GM18870 (cell line): ENCODE measurements at regions not wholly inside any gene's neighbourhood (a gene's known extent, or its start where the extent isn't known, plus 50 kb on each side); places are given as distances from the start of the nearest gene placed in this dataset.

ENCODE experiments used
- ATAC-seq: cut with Tn5 transposase; IDR thresholded peaks from one replicate; pipeline ENCODE4 v1.9.1; 2021; ENCODE audit warnings: moderate library complexity; ENCODE audit not compliant: unreplicated experiment

DNA sequence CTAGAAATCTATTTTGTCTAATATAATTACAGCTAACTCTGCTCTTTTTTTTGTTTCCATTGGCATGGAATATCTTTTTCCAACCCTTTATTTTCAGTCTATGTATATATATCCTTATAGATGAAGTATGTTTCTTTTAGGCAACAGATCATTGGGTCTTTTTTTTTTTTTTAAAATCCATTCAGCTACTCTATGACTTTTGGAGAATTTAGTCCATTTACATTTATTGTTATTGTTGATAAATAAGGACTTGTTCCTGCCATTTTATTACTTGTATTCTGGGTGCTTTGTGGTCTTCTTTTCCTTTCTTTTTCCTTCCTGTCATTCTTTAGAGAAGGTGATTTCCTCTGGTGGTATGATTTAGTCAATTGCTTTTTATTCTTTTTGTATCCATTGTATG lies 296.8 kb downstream of the SMARCA2 start:
- ATAC-seq = no peak

DNA sequence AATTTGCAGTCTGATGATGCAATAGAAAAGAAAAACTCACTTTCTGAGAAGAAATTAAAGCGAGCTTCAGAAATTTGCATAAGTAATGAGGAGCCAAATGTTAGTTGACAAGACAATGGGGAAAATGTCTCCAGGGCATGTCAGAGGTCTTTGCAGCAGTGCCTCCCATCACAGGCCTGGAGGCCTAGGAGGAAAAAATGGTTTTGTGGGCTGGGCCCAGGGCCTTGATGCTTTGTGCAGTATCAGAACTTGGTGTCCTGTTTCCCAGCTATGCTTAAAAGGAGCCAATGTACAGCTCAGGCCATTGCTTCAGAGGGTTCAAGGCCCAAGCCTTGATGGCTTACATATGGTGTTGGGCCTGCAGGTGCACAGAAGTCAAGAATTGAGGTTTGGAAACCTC lies 298.4 kb downstream of the SMARCA2 start:
- no peak for ATAC-seq

DNA sequence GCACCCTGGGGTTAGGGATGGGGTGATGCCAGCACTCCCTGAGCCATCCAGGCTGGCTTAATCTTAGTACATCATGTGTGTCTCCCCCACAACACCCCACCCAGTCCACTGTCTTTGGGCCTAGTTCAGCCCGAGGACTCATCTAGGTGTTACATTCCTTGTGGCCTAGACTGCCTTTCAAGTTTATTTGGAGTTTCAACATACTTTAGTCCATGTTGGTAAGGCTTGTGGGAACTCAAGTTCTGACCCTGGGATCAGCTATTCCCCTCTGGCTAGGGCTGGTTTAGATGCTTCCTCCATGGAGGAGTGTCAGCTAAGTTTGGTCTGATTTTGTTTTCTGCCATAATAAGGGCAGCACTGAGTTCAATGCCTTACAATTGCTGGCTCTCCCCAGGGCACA lies 302.4 kb downstream of the SMARCA2 start:
- no peak for ATAC-seq

DNA sequence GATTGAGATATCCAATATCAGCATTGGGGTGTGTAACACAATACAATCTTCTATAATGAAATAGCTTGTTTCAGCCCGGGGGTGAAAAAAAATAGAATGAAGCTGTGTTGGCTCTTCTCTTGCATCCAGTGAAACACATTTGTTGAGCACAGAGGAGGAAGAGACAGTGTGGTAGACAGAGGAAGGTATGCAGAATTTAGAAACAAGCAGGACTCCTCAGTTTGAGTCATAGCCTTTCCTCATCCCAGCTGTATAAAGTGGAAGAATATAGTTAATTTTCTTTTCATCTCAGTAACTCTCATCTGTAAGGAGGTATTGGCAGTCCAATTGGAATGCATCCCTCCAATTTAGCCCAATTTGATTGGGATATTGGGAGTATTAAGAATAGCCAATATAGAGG lies 302.2 kb upstream of the VLDLR start:
- no peak for ATAC-seq

DNA sequence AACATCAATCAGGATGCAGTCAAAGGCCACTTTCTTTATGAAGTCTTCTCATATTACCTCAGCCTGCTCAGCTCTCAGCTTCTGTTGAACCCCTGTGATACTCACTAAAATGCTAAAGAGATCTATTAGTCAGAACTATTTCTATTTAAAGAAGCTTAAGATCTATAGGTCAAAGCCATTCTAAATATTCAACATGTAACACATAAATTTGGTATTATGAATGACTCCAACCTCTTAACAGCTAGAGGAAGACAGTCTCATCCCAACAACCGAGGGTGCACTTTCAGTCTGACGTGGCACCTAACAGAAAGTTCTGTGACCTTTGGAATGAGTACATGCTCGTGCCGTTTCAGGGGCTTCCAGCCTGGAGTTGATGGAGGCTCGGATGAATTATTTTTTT lies 301.5 kb upstream of the VLDLR start:
- ATAC-seq = no peak

DNA sequence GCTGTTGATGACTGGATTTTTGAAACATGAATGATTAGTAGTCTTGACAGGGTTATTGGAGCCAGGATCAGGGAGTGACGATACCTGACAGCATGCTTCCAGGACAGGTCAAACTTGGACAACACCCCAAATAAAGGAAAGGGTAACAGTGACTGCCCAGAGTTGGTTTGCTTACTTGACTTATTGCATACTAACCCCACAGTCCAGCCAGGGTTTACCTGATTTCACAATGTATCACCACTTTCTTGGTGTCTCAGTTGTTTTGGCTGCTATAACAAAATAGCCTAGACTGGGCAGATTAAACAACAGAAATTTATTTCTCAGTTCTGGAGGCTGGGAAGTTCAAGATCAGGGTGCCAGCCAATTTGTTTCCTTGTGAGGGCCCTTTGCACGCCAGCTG lies 301.0 kb upstream of the VLDLR start:
- no peak for ATAC-seq

DNA sequence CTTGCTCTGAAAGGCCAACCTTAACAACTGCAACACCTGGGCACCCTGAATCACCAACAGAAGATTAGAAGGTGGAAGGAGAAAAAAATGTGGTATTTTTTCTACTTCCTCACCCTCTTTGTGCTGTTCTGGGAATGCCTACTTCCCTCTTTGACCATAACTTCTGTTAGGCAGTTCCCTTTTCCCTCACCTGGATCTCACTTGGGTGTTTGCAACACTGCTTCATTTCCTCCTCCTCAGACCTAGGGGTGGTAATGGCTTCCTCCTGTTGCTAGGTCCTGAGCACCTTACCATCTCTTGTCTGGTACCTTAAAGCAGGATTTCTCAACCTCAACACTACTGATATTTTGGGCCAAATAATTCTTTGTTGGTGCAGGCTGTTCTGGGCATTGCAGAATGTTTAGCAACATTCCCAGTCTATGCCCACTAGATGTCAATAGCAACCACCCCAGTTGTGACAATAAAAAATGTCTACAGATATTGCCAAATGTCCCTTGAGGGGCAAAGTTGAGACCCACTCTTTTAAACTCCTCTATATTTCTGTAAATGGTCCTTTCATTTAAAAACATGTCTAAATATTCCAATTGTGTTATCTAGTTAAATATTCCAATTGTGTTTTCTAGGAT lies 300.0 kb upstream of the VLDLR start:
- ATAC-seq = no peak

DNA sequence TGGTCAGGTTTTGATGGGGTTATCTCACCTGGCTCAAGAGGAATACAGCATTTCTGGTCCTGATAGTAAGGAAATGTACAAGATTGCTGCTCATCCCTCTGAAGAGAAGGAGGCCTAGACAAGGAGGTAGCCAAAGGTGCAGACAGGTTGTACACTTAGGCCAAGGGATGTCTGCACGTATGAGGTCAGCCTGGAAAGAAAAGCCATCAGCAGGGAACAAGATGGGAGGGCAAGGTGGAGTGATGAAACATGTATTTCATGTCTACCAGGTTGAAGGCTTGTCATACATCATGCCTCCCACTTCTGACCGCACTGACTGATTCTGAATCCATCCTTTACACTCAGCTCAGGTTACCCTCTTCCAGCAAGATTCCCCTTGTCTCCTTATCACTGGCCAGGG lies 296.8 kb upstream of the VLDLR start:
- no peak for ATAC-seq

DNA sequence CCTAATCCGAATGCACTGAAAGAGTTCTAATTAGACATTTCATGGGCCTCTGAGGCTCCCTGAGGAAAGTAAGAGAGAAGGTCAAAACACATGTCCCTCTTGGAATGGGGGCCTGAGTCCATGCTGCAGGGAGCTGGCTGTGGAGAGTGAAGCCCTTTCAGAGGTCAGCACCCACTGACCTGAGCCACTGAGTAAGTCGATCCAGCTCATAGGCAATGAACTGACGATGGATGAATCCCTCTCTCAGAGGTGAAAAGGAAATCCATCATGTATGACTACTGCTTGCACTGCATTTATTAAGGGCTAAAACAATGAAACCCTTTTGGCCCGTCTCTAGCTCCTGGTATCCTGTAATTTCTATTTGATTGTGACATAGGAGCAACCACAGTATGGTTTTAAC lies 288.9 kb upstream of the VLDLR start:
- ATAC-seq = no peak

DNA sequence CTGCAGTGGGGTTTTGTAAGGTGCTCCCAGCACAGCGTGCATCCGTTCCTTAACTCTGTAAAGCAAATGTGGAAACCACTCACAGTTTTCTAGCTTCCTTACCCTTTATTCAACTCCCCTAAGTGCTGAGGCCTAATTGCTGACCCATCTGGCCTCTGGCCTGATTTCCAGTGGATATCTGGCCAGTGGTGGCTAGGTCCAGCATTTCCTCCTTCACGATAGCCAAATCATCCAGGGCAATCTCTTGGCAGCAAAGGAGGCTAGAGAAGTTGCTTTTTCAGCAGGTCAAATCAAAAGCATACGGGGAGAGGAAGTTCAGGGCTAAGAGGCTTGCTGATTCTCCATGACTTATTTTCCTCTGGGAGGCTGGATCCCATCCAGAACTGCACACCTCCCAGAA lies 286.3 kb upstream of the VLDLR start:
- no peak for ATAC-seq

DNA sequence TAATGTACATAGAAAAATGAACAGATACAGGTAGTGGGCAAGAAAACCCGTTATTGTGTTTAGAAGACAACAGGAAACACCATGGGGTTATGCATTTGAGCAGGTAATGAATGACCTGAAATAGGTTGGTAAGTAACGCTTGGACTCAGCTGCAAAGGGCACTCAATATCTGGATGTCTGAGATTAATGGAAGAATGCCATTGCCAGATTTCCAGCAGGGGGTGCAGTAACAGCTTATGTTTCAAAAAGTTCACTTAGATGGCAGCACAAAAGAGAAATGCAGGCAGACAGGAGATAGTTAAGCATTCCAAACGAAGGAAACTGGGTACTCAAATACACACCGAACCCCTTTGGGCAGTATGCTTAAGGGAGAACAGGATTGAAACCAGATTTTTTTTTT lies 285.5 kb upstream of the VLDLR start:
- ATAC-seq = no peak

DNA sequence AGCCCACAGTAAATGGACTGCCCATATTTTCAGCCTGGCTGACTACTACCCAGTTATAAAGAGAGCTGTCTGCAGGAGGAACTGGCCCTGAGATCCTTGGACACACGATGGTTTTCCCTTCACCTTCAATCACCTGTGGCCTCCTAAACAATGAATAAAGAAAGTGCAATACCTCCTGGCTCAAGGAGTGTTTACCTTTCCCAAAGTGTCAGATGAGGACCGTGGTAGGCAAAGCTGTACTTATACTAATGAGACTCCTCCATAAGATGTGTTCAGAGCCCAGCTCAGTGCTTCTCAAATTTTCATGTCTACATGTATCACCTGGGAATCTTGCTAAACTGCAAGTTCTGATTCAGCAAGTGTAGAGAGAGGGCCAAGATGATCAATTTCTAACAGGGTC lies 284.5 kb upstream of the VLDLR start:
- no peak for ATAC-seq

DNA sequence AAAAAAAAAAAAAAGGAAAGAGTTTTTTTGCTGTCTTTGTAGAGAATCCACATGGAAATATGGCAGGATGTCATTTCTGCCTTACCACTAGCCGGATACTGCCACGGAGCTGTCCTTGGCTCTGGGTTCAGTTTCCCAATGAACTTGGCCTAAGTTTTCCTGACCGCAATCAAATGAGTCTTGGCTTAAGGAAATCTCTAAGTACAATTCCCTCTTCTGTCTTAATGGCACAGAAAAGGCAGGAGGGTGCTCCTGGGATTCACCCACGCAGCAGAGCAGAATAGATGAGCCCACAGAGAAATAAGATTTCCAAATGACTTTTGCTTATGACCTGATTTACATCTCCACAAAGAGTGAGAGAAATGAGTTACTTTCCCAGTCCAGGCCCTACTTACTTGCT lies 284.0 kb upstream of the VLDLR start:
- no peak for ATAC-seq

DNA sequence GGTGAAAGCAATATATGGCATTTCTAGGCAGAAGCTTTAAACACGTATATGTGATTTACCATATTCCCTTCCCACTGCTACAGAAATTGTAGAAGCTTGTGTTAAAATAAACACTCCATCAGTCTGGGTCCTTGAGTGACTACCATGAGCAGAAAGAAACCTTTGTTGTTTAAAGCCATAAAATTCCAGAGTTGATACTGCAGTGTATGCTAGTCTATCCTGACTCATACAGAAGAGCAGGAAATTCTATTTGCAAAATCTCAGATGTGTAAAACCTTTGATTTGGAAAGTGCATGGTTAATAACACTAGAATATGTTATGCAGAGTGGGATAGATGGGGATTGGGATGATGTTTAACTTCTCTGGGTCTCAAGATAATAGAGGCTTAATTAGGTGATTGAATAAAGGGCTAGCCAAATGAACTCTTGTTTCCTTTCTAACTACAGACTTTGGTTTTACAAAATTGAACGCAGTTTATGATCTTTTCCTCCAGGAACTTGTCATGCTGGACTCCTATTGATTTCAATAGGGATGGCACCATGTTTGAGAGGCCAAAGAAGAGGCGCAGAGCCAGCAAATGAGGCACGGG lies 282.7 kb upstream of the VLDLR start:
- no peak for ATAC-seq

DNA sequence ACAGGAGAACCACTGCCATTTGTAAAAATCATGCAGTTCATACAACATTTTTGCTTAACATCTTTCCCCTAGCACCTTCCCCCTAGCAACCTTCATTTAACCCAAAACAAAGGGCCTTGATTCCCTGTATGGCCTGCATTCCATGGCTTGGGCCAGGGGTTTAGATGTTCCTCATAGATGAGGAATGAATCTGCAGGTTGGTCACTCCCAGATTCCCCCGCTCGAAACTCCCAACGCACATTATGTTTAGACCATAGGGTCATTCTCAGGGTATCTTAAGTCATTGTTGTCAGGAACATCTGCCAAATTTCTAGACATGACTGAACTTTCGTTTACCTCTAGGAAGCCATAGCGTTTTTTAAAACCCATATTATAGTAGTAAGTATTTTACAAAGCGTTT lies 282.2 kb upstream of the VLDLR start:
- no peak for ATAC-seq

DNA sequence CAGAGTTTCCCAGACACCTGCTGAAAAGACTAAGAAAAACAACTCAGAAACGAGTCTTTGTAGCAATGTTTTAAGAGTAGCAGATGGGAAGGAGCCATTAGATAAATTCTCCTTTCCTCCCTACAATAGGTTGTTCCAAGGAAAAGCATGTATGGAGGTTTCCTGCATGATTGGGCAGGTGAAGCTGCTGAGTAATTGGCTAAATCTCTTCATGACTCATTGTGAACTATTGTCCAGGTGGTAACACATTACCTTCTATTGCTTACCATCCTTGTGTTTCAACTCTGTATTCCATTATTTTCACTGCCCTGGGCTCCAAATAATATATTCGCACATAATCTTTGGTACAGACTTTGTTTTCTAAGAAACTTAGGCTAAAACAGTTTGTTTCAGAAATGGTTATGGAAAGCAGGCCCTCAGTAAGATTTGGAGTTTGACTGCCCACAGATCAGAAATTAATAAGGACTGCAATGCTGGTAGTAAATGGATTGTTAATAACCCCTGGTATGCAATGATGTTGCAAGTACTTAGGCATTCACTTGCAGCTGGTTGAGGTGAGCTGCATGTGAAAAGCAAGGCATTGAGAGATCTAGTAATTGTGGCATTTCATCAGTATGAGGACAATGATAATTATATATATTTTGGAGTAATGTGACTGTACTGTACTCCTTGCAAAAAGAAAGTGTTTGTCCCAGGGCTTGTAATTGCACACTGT lies 281.4 kb upstream of the VLDLR start:
- ATAC-seq = no peak

DNA sequence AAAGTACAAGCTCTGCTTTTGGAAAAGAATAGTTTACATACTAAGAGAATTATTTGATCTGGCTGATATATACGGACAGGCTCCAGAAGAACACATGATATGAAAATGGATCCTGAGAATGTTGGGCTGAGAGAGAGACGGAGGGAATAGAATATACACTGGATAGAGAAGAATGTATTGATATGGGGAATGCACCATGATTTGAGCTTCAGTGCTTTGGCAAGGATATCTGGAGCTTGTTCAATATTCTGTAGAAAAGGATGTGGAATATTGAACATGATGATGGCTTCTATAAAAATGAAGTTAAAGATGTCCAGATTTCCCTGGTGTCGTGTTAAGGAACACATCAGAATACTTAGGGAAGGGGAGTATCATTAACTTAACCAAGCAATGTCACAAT lies 280.5 kb upstream of the VLDLR start:
- no peak for ATAC-seq

DNA sequence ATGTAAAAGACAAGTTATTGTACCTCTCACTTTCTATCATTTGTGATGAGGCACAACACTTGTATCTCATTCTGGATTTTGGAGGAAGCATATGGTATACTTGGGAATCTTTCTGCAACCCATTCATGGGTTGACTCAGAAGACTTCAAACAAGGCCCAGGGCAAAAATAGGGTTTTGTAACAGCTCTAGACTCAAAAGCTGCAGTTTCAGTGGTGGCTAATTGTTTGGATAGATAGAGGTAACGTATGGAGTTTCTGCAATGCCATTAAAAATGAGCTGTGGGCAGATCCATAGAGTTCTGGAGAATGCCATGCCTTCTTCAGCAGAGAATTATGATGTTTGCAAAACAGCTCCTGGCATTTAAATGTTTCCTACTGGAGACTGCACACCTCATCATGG lies 279.6 kb upstream of the VLDLR start:
- no peak for ATAC-seq

DNA sequence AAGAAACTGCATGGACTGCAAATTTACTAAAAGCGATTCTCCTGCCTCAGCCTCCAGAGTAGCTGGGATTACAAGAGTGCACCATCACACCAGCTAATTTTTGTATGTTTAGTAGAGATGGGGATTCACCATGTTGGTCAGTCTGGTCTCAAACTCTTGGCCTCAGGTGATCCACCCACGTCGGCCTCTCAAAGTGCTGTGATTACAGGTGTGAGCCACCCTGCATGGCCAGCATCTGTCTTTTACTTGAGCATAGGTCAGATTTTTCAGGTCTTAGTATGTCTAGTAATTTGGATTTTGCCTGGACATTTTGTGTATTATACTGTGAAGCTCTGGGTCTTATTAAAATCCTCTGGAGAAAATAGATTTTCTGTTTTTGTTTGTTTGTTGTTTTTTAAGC lies 277.8 kb upstream of the VLDLR start:
- no peak for ATAC-seq

DNA sequence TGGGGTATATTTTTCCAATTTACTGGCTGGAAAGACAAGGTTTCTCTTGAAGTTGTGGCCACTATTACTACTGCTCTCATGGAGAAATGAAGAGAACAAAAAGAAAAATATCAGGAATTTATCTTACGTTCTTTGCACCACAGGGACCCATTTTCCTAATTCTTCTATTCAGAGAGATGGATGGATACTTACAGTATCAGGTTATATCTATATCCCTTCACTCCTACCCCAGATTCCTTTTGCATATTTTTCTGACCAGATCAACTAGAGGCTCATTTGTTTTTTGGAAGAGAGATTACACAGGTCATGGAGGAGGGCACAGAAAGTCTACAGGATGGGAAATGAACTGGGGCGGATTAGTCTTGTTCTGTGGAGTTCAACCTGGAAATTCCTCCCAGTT lies 277.2 kb upstream of the VLDLR start:
- ATAC-seq = no peak

DNA sequence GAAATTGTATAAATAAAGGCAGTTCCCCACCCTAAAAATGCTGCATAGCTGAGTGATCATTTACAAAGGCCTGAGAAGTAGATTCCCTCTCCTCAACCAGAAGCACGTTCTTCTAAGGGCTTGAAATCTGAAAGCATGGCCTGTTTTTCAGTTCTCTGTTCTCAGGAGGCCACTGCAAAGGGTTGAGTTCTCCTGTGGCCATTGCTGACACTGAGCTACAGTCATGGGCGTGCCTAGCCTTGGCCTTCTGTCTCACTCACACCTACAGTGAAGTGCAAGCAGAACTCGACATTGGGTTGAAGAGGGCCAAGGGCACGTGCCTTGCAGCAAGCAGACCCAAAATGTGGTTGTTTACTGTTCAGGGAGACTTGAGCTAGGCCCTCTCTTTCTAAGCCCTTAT lies 276.6 kb upstream of the VLDLR start:
- no peak for ATAC-seq

DNA sequence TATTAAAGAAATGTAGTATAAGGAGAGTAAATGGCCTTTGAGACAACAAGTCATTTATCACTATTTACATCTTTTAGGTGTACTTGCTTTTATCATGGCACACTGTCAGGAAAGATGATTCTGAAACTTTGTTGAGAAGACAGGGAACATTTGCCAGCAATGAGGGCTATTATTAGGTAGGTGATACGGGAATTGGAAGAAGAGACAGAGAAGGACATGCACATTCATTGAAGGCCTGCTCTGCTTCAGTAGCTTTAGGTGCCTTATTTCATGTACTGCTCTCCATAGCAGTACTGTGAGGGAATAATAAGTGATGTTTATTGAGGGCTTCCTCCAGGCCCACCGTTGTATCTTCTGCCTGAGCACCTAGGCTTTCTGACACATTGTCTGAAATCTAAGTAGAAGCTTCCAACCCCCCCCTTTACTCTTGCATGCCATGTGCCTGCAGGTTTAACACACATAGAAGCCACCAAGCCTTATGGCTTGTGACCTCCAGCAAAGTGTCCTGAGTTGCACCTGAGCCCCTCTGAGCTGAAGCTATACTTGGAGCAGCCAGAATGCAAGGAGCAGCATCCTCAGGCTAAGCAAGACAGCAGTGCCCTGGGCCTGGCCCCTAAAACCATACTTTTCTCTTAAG lies 275.2 kb upstream of the VLDLR start:
- ATAC-seq = no peak
